CD4-positive, alpha-beta T cell treated with Interferon gamma for 1 hour (primary cell): ENCODE measurements at regions not wholly inside any gene's neighbourhood (a gene's known extent, or its start where the extent isn't known, plus 50 kb on each side); places are given as distances from the start of the nearest gene placed in this dataset.

Source experiments
- DNase-seq: peaks from one replicate; pipeline ENCODE4 v3.0.0-alpha.2; 2020

DNA sequence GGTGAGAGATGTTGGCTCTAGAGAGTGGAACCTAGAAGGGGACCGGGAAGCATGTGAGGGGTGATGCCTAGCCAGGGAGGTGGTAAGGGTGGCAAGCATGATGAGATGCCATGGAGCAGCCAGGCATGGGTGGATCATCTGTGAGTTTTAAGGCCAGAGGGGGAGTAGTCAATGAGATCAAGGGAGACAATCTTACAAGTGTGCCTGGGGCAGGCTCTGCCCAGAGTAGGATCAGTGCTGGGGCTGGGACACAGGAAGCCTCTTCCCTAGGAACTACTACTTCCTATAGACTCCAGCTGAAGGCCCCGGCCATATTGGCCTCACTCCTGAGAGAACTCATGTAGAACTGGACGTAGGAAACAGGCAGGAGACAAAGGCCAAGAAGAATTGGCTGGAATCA lies 192.4 kb upstream of the CSF3R start:
- DNase-seq = no peak

DNA sequence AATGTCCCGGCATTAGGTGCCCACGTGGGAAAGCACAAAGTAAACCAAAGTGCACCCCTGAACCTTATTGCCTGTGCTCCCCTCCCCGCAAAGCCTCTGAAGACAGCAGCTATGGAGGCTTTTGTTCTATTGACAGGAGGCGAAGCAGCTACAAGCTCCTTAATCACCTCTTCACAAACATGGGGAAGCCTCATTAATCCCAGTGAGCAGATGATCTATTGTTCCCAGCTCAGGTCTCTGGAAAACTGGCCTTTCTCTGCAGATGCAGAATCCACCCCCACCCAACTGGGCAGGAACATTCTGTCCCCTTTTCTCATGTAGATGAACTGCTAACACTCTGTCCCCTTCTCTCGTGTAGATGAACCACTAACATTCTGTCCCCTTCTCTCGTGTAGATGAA lies 190.5 kb upstream of the CSF3R start:
- DNase-seq = no peak

GRCh38 chr1:36669262-36669661 lies 186.5 kb upstream of the CSF3R start:
- DNase-seq = no peak

DNA sequence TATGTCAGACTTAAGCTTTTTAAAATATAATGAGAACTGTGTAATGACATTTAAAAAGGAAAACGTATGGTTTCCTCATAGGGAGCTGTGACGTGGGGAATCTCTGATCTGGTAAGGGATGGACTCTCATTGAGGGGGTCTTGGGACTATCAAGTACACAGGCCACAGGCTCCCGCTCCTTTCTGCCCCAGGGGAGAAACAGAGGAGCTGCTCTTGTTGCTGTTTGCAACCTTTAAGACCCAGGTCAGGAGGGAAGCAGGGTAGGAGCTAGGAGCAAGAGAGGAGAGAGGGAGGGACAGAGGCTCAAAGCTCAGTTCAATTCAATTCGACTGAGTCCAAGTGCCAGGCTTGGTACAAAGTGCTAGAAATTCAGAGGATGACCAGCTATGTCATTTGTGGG lies 185.1 kb upstream of the CSF3R start:
- DNase-seq = no peak

DNA sequence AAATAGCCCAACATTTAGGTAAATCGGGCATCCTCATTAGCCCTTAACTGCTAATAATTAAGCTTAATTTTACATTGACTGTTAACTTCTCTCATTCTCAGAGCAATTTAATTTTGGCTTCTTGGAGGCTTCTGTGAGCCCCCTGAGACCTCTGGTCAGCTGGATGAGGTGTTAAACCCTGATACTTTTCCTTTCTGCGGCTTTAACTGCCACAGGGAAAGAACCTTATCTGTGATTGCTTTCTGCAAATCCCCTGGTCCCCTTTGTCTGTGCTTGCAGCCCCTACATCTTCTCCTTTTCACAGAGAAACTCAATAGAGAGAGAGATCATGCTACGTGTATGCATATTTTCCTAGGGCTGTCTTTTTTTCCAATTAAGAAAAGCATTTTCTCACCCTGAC lies 184.5 kb upstream of the CSF3R start:
- no peak for DNase-seq

DNA sequence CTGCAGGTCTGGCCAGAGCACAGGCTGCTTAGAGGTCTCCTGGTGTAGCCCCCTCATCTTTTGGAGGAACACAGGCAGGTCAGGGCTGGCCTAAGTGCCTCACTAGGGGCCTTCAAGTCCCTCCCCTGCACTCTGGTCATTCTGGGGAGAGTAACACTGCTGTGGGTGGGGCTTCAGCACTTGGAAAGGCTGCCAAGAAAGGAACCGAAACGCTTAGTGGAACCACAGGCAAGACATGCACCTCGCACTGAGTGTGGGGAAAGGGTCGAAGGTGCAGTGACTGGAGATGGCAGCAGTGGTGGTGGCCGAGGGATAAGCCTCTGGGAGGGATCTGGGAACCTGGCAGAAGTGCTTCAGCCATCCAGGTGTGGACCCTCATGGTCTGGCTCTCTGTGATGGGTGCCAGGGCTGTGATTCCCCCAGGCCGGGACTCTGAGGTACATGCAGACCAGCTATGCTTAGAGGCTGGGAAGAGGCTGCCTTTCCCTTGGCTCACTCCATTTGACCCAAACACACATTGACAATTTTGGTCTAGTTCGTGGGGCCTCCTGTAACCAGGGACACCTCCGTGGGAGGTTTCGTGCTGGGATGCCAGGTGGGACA lies 182.9 kb upstream of the CSF3R start:
- no peak for DNase-seq

- DNase-seq = no peak
Observed at GRCh38 chr1:36664571-36665287, 182.0 kb upstream of the CSF3R start.

DNA sequence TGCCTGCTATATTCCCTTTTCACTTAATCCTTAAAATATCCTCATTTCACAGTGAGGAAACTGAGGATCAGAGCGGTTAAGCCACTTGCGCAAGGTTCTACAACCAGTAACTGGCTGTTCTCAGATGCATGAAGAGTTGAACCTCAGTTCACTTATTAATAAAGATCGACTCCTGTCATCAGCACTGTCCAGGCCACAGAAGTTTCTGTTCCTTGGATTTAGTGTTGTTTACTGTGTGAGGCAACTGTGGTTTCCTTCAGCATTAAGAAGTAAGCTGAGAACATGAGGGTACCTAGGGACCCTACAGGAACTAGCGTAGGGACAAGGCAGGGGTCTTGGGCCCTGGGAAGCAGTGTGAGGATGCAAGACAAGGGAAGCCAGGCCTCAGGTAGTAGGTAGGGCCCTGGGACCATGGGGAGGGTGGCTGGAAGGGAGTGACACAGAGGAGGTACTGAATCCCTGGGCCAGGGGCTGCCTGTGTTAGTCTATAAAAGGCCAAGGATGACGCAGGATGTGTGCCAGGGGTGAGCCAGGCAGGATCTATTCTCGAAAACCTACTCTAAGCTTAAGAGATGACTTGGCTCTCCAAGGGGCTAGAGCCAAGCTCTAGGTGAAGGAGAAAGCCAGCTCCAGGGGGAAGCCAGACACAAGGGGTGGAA lies 181.2 kb upstream of the CSF3R start:
- DNase-seq = no peak

DNA sequence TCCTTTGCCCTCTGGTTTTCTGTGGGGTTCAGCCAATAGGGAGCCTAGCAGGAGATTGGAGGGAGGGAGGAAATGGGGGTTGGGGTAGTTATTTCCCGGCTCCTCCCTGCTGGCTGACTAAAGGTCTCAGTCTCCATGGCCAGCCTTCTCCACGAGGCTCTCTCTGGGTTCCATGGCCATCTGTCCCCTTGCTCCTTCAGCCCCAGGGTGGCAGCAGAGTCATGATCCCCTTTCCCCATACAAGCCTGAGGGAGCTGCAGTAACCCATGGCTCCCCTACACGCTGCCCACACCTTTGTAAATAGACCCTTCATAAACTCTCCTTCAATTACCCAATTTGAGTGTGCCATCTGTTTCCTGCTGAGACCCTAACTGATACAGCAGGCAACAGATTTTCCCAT lies 176.1 kb upstream of the CSF3R start:
- DNase-seq = no peak

DNA sequence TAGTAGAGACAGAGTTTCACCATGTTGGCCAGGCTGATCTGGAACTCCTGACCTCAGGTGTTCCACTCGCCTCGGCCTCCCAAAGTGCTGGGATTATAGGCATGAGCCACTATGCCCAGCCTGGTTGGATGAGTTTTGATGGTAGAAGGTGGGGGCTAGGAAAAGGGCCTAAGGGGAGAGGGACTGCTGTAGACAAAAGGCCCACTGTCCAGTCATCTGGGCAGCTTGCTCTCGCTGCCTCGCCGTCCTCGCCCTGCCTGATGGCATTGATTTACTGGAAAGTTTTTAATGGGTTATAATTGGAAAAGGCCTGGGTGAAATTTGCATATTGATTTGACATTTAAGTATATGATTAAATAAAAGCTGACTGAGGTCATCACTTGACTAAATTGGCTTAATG lies 175.1 kb upstream of the CSF3R start:
- no peak for DNase-seq

GRCh38 chr1:36656838-36657237 lies 174.1 kb upstream of the CSF3R start:
- DNase-seq = no peak

DNA sequence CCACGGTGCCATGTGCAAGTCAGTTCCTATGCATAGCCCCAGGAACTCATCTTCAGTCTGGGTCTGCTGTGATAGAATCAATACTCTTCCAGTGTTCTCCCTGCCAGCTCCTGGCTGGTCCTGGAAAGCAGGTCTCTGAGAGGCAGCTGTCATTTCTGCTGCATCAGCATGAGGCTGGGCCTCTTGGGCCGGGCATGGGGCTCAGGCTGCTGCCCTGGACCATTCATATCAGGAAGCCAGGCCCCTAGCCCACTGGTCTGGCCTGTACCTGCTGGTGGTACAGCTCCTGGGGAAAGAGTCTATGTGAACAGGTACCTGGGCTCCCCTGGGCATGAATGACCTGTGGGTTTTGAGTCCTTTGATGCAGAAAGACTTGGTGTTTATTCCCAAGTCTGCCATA lies 173.6 kb upstream of the CSF3R start:
- DNase-seq = no peak

DNA sequence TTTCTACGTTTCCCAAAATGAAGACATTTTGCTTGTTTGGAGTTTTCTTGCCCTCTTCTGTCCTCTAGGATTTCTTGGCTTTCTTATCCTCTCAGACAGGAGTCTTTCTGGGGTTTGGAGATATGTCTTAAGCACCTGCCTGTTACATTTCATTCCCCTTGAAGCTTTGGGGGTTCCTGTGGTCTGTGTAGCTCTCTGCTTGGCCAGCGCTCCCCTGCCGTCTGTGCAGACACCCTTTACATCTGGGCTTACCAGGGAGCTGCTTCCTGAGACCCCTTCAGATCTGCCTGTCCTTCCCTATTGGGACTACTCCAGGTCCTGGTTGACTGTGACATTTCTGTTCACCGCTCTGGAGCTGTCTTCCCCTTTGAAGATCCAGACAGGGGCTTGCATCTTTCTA lies 171.9 kb upstream of the CSF3R start:
- no peak for DNase-seq

DNA sequence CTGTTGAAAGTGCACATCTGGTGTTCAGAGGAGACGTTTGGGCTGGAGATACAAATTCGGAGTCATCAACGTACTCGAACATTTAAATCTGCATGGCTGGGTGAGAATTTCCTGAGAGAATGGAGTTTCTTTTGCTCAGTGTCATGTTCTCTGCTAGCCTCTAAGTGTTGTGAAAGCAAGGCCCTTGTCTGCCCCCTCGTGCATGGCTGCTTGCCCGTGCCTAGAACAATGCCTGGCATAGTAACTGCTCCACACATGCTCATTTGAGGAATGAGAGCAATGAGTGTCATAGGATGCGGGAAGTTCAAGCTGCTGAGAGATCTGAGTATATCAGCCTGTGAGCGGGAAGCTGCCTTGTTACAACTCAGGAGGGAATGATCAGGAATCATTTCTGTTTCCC lies 171.1 kb upstream of the CSF3R start:
- no peak for DNase-seq

DNA sequence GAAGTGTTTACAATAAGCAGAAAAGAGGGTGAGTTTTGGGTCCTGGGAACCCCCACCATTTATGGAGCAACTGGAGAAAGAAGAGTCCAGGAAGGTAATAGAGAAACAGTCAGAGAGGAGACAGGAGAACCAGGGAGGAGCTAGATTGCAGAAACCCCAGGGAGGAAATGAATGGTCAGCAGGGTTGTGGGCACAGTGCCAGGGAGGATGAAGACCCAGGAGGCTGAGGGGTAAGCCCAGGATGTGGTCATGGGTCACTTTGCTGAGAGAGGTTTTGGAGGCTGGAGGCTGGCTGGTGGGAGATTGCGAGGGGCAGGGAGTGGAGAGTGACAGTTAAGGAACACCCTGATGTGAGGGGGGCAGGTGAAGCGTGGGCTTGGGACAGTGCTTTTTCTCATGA lies 169.9 kb upstream of the CSF3R start:
- DNase-seq = no peak

DNA sequence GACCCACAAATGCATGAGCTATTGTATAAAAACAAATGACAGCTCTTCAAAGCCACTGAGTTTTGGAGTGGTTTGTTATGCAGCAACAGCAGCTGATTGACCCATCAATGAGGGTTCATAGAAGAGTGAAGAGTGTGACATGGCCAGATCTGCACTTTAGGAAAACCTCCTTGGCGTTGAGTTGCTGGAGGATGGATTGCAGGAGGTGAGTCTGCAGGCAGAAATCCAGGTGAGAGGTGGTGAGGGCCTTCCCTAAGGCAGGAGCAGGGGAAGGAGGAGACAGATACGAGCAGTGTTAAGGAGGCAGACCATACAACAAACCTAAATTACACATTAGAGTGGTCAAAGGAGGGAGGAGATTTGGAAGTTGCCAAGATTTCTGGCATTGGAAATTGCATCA lies 169.3 kb upstream of the CSF3R start:
- no peak for DNase-seq

DNA sequence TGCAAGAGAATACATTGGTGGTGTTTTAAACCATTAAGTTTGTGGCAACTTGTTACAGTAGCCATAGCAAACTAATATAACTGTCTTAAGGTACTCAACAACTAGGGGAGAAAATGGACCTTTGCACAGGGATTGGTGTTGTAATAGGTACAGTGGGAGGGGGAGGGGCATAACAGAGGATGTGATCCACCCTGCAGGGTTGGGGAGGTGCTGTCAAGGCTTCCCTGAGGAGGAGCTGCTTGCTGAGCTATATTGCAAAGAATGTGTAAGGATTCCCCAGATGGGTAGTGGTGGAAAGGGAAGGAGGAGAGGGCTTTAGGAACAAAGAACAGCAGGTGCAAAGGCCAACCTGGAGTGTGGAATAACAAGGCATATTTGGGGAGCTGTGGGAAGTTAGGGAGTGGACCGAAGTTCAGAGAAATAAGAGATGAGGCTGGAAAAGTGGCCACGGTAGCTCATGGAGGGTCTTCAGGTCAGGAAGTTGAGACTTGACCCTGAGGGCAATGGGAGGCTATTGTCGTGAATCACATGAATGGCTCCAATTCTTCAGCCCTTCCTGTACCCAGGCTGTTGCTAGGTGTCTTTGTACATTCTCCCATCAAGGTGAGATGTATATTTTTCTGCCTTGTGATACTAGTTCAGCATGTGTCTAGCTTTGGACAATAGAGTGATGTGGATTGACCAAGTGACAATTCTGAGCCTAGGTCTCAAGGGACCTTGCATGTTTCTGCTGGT lies 168.6 kb upstream of the CSF3R start:
- DNase-seq = no peak

DNA sequence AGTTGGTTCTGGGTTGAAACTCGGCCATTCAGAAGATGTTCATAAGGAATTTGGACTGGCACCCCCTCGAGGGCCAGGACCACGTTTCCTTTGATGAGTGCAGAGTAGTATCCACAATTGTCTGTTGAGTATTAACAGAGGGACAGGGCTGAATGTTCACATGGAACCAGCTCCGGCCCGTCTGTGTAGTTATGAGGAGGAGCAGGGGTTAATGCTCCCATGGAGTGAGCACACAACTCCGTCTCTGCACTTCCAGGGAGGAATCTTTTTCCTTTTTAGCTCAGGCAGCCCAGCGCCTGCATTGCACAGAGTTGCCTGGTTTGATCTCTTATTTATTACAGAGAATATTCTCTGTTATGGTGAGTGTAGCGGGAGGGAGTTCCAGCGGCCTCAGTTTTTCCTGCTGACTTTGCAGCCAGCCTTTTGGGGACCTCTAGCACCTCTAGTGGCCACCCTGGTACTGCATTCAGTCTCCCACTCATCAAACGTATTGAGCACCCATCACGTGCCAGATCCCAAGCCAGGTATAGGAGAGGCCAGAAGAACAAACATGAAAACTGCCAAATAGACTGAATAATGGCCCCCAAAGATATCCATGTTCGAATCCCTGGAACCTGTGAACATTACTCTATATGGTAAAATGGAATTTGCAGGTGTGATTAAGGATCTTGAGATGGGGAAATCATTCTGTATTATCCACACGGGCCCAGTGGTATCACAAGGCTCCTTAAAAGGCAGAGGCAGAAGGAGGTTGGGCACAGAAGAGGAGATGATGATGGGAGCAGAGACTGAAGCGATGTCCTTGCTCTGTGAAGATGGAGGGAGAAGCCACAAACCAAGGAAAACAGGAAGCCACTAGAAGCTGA lies 167.7 kb upstream of the CSF3R start:
- DNase-seq = peak; percentile 22

DNA sequence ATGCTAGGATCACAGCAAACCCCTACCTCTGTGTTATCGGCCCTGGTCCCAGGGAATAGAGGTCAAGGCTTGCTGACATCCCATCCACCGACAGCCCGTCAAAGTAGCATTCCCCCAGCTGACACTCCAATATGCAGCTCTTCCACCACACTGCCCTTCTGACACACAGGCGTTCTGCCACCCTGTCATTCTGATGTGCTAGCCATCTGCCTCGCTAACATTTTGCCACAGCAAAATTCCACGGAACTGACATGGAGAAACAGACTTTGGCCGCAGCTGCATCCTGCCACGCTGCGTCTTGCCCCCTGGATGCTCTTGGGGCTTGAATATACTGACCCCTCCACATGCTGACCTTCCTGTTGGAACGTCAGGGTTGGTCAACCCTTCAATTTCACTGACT lies 163.2 kb upstream of the CSF3R start:
- DNase-seq = no peak

GRCh38 chr1:36644556-36644955 lies 161.8 kb upstream of the CSF3R start:
- no peak for DNase-seq

DNA sequence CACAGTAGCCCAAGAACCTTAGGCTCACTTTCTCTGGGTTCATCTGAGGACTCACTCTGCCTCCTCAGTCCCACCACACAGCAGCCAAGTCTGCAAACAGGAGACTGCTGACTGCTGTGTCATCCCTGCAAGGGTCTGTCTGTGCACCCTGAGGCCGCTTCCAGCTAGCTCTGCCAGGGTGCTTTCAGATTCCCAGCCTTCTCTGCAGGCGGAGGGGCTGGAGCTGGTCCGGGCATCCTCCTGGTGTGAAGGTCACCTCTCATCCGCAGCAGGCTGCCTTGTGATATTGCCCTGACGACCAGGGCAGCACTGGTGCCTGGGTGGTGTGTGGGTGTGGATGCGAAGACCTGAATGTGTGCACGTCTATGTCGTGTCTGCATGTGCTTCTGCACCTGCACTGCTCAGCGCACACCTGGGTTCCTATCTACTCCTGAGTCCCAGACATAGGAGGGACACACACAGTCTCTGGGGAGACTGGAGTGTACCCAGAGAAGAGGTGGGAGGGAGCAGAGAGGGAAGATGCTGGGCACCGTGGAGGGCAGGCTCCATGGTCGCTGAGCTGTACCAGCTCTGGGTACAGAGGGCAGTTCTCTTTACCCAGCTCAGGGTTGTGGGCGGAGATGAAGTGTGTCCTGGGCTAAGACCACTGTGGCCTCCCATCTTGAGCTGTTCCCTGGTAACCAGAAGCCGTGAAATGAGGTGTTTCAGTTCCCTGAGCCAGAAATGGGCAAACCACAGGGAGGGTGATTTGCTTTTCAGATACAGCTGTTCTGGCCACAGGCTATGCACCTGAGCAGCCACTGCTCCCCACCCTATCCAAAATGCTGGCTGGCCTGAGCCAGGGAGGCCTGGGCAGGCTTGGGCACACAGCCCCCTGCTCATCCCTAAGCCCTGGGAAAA lies 160.9 kb upstream of the CSF3R start:
- DNase-seq = no peak

DNA sequence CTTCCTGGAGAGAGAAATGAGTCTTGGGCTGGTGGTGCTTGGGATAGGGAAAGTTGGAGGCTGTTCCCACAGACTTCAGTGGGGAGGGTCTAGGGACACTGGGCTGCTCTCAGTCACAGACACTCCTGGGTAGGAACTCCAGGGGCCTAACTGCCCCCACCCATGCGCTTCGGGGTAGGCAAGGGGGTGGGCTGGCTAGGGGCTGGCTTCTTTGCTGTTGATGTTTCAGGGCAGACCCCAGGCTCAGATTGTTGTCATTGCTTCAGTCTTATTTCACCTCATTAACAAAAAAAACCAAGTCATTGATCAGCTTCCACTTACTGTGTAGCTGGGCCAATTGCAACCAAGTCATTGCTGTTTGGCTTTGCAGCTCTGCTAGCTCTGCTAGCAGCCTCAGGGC lies 160.1 kb upstream of the CSF3R start:
- no peak for DNase-seq
